ENCODE measurements at regions not wholly inside any gene's neighbourhood (a gene's known extent, or its start where the extent isn't known, plus 50 kb on each side); places are given as distances from the start of the nearest gene placed in this dataset.

- no peak overlapping the region for H3K4me2 ChIP-seq (ENCODE audit: insufficient read depth in 1 of 2, low read depth in 2 of 2, low read length in 2 of 2)
- H3K18ac ChIP-seq (ENCODE audit: extremely low read depth, low read length), result no peak overlapping the region
- H3K14ac ChIP-seq (ENCODE audit: insufficient read length), result no peak overlapping the region
- H3K23ac ChIP-seq (ENCODE audit: insufficient read length), result no peak overlapping the region
- H3K4me1 ChIP-seq (replicated peaks in 1 of 4; ENCODE audit: control insufficient read depth in 3 of 4, insufficient read depth in 4 of 4, low read length in 3 of 4), result no peaks in the 10 kb centered on the region
- no peak overlapping the region for H2BK5ac ChIP-seq (ENCODE audit: low read depth, low read length)
- H2AK5ac ChIP-seq (ENCODE audit: low read depth, low read length), result no peak overlapping the region
- no peak overlapping the region for H3K56ac ChIP-seq (replicated peaks; ENCODE audit: insufficient read length, low read depth, low read length)
- TF ChIP-seq POLR2AphosphoS5 (IDR thresholded peaks at IDR 0.05; ENCODE audit: low read depth, low read length) (no peak), YY1 (IDR thresholded peaks at IDR 0.05; ENCODE audit: low read depth, low read length) (no peak), CEBPB (IDR thresholded peaks at IDR 0.05; ENCODE audit: low read depth, low read length) (peak; percentile 57; the same call in 1 of the 2 replicates)
- H2BK15ac ChIP-seq (ENCODE audit: low read length), result no peak overlapping the region
- H3K36me3 ChIP-seq (ENCODE audit: control insufficient read depth in 2 of 4, insufficient read depth in 4 of 4, low read length in 3 of 4), result no peaks in the 10 kb centered on the region
- H3K9me3 ChIP-seq (ENCODE audit: insufficient read depth in 2 of 2, low read depth in 1 of 2, low read length in 1 of 2), result no peaks in the 10 kb centered on the region
- no peaks in the 10 kb centered on the region for H3K79me1 ChIP-seq (ENCODE audit: low read depth, low read length)
- ChIA-PET POLR2A (ENCODE audit: partially characterized antibody) (no interaction called here), CTCF (ENCODE audit: partially characterized antibody) (interaction anchor here (0.6 kb wide), 1 partner anchor 148 kb away, joined by 3 read pairs; no protein-coding TSS in a partner anchor)
- H3K9ac ChIP-seq (replicated peaks in 1 of 4; ENCODE audit: extremely low read depth in 1 of 4, low read depth in 3 of 4, low read length in 3 of 4), result no peak overlapping the region
- peaks cover 0 to 2% of the 10 kb centered on the region in 2 experiments for H4K20me1 ChIP-seq (replicated peaks in 1 of 2; ENCODE audit: control insufficient read depth in 1 of 2, insufficient read depth in 2 of 2, low read length in 2 of 2)
- H2BK20ac ChIP-seq (ENCODE audit: low read length), result no peak overlapping the region
- H2AFZ ChIP-seq (ENCODE audit: low read length), result no peak overlapping the region
- H3K4ac ChIP-seq (replicated peaks; ENCODE audit: insufficient read length, low read depth, low read length), result no peak overlapping the region
- H2BK12ac ChIP-seq (ENCODE audit: low read depth, low read length), result no peak overlapping the region
- no peak overlapping the region for H3K4me3 ChIP-seq (ENCODE audit: extremely low read depth in 1 of 4, insufficient read depth in 2 of 4, low read depth in 3 of 4, low read length in 4 of 4)
- no peak overlapping the region for H2BK120ac ChIP-seq (replicated peaks; ENCODE audit: low read depth, low read length)
- H4K5ac ChIP-seq (ENCODE audit: insufficient read length, low read depth, low read length), result no peak overlapping the region
- no peak for DNase-seq (ENCODE audit: low read depth in 1 of 2, low spot score in 2 of 2)
- no peaks in the 10 kb centered on the region for H3K27me3 ChIP-seq (replicated peaks in 1 of 4; ENCODE audit: control insufficient read depth in 3 of 4, extremely low read depth in 1 of 4, insufficient read depth in 3 of 4, low read length in 3 of 4)
- no peak overlapping the region for H4K8ac ChIP-seq (ENCODE audit: extremely low read depth, insufficient read depth, low read length)
- no peak for FAIRE-seq
- H4K91ac ChIP-seq (replicated peaks; ENCODE audit: insufficient read length, low read length), result no peak overlapping the region
- H3K79me2 ChIP-seq (ENCODE audit: control insufficient read depth in 1 of 2, insufficient read depth in 2 of 2, low read length in 2 of 2), result no peaks in the 10 kb centered on the region
- H3K27ac ChIP-seq (ENCODE audit: low read depth, low read length), result no peak overlapping the region
- no peaks in the 10 kb centered on the region; the same call in 1 of the 2 replicates for H3K23me2 ChIP-seq (ENCODE audit: low read depth, low read length)
These were observed 69.9 kb upstream of the FSIP2 start for GRCh38 chr2:185668710-185669109.

All from H1 (cell line).